GM12865 (cell line): ENCODE measurements at regions not wholly inside any gene's neighbourhood (a gene's known extent, or its start where the extent isn't known, plus 50 kb on each side); places are given as distances from the start of the nearest gene placed in this dataset.

ENCODE experiments used
- DNase-seq: peaks from one replicate; pipeline ENCODE4 v3.0.0; 2010; ENCODE audit warnings: low read depth
- H3K4me3 ChIP-seq: 2 replicates; pipeline ENCODE4 v1.5.1; 2011; ENCODE audit warnings: mild to moderate bottlenecking, low read depth, low read length, control low read depth
- CTCF ChIP-seq: IDR thresholded peaks from 2 replicates; pipeline ENCODE4 v1.5.1; 2011; ENCODE audit warnings: low read length, control low read depth, low read depth, inconsistent platforms; ENCODE audit not compliant: insufficient read depth; ENCODE audit errors: missing control alignments

GRCh38 chrX:28085653-28086052, 104.4 kb upstream of the DCAF8L1 start:
- no peak overlapping the region for H3K4me3 ChIP-seq
- no peak for DNase-seq
- TF ChIP-seq CTCF = no peak

- no peak for DNase-seq
- no peak for TF ChIP-seq CTCF
- H3K4me3 ChIP-seq = no peak overlapping the region
These were observed 77.7 kb upstream of the DCAF8L1 start for GRCh38 chrX:28058901-28059300.

- DNase-seq = no peak
- no peak for TF ChIP-seq CTCF
- no peak overlapping the region for H3K4me3 ChIP-seq
These were observed 61.7 kb upstream of the DCAF8L1 start for GRCh38 chrX:28042826-28043564.

- DNase-seq = no peak
- TF ChIP-seq CTCF = no peak
These were observed 61.0 kb upstream of the DCAF8L1 start for GRCh38 chrX:28042260-28042659.

GRCh38 chrX:28039258-28039657, 58.0 kb upstream of the DCAF8L1 start:
- no peak overlapping the region for H3K4me3 ChIP-seq
- TF ChIP-seq CTCF = no peak
- DNase-seq = no peak

More at GRCh38 chrX:28042260-28042659, 61.0 kb upstream of the DCAF8L1 start:
- no peak overlapping the region for H3K4me3 ChIP-seq
